ENCODE measurements at regions not wholly inside any gene's neighbourhood (a gene's known extent, or its start where the extent isn't known, plus 50 kb on each side); places are given as distances from the start of the nearest gene placed in this dataset.

GRCh38 chr1:90382161-90382560, 334.9 kb downstream of the BARHL2 start:
- TF ChIP-seq, protein P1, sequence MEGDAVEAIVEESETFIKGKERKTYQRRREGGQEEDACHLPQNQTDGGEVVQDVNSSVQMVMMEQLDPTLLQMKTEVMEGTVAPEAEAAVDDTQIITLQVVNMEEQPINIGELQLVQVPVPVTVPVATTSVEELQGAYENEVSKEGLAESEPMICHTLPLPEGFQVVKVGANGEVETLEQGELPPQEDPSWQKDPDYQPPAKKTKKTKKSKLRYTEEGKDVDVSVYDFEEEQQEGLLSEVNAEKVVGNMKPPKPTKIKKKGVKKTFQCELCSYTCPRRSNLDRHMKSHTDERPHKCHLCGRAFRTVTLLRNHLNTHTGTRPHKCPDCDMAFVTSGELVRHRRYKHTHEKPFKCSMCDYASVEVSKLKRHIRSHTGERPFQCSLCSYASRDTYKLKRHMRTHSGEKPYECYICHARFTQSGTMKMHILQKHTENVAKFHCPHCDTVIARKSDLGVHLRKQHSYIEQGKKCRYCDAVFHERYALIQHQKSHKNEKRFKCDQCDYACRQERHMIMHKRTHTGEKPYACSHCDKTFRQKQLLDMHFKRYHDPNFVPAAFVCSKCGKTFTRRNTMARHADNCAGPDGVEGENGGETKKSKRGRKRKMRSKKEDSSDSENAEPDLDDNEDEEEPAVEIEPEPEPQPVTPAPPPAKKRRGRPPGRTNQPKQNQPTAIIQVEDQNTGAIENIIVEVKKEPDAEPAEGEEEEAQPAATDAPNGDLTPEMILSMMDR (IDR thresholded peaks at IDR 0.05) = no peak
- no peak for TF ChIP-seq POLR2A (IDR thresholded peaks at IDR 0.05)
